H9 (cell line): ENCODE measurements at regions not wholly inside any gene's neighbourhood (a gene's known extent, or its start where the extent isn't known, plus 50 kb on each side); places are given as distances from the start of the nearest gene placed in this dataset.

Experiments
- DNase-seq: peaks from one replicate; pipeline ENCODE4 v3.0.0-alpha.2; 2017
- H2AFZ ChIP-seq: one replicate; pipeline ENCODE4 v1.6.1; 2013; ENCODE audit warnings: mild to moderate bottlenecking, low read length, control low read depth, moderate library complexity
- H2AK5ac ChIP-seq: 2 replicates; pipeline ENCODE4 v1.6.1; 2013; ENCODE audit warnings: low read length, control low read depth, mixed read lengths; ENCODE audit not compliant: insufficient read length
- H2BK120ac ChIP-seq: one replicate; pipeline ENCODE4 v1.6.1; 2013; ENCODE audit warnings: low read depth, mild to moderate bottlenecking, low read length, control low read depth, inconsistent platforms; ENCODE audit not compliant: poor library complexity, severe bottlenecking
- H2BK12ac ChIP-seq: 2 replicates; pipeline ENCODE4 v1.6.1; 2013; ENCODE audit warnings: low read length, control low read depth, mixed read lengths, low read depth; ENCODE audit not compliant: insufficient read length
- H2BK15ac ChIP-seq: 2 replicates; pipeline ENCODE4 v1.6.1; 2013; ENCODE audit warnings: low read depth, low read length, control low read depth
- H2BK20ac ChIP-seq: one replicate; pipeline ENCODE4 v1.6.1; 2013; ENCODE audit warnings: low read depth, mild to moderate bottlenecking, low read length, control low read depth, inconsistent platforms; ENCODE audit not compliant: poor library complexity, severe bottlenecking
- H2BK5ac ChIP-seq: 2 replicates; pipeline ENCODE4 v1.6.1; 2013; ENCODE audit warnings: low read length, control low read depth, mixed read lengths; ENCODE audit not compliant: insufficient read length
- H3K14ac ChIP-seq: 2 replicates; pipeline ENCODE4 v1.6.1; 2013; ENCODE audit warnings: low read length, control low read depth; ENCODE audit not compliant: insufficient read depth
- H3K18ac ChIP-seq: 2 replicates; pipeline ENCODE4 v1.6.1; 2013; ENCODE audit warnings: low read depth, mild to moderate bottlenecking, mixed read lengths, low read length, control low read depth; ENCODE audit not compliant: insufficient read length
- H3K23ac ChIP-seq: 2 replicates; pipeline ENCODE4 v1.6.1; 2013; ENCODE audit warnings: low read length, control low read depth, mixed read lengths, low read depth; ENCODE audit not compliant: insufficient read length
- H3K23me2 ChIP-seq: 2 replicates; pipeline ENCODE4 v1.6.1; 2013; ENCODE audit warnings: low read depth, mild to moderate bottlenecking, mixed read lengths, low read length, control low read depth; ENCODE audit not compliant: insufficient read length, poor library complexity, severe bottlenecking
- H3K27ac ChIP-seq: 2 replicates; pipeline ENCODE4 v1.5.1; 2013; ENCODE audit warnings: low read length, control low read depth, mixed read lengths, low read depth; ENCODE audit not compliant: insufficient read length
- H3K27me3 ChIP-seq: 2 replicates; pipeline ENCODE4 v1.6.1; 2013; ENCODE audit warnings: low read length, control low read depth, inconsistent platforms; ENCODE audit not compliant: insufficient read depth
- H3K4ac ChIP-seq: 2 replicates; pipeline ENCODE4 v1.6.1; 2013; ENCODE audit warnings: low read depth, mild to moderate bottlenecking, control low read depth, inconsistent platforms, low read length, moderate library complexity
- H3K4me1 ChIP-seq: 2 replicates; pipeline ENCODE4 v1.6.1; 2013; ENCODE audit warnings: low read length, control low read depth, inconsistent platforms; ENCODE audit not compliant: insufficient read depth
- H3K4me2 ChIP-seq: 2 replicates; pipeline ENCODE4 v1.6.1; 2013; ENCODE audit warnings: low read length, control low read depth, mixed read lengths; ENCODE audit not compliant: insufficient read length, insufficient read depth
- H3K56ac ChIP-seq: 2 replicates; pipeline ENCODE4 v1.6.1; 2013; ENCODE audit warnings: low read depth, mild to moderate bottlenecking, mixed read lengths, low read length, control low read depth; ENCODE audit not compliant: insufficient read length
- H3K79me1 ChIP-seq: 2 replicates; pipeline ENCODE4 v1.6.1; 2013; ENCODE audit warnings: low read depth, mild to moderate bottlenecking, moderate library complexity, low read length, control low read depth, inconsistent platforms; ENCODE audit not compliant: insufficient read depth, poor library complexity, severe bottlenecking
- H3K79me2 ChIP-seq: 2 replicates; pipeline ENCODE4 v1.6.1; 2013; ENCODE audit warnings: low read length, control low read depth, inconsistent platforms; ENCODE audit not compliant: insufficient read depth
- H3K9ac ChIP-seq: 2 replicates; pipeline ENCODE4 v1.6.1; 2013; ENCODE audit warnings: low read length, control low read depth, mixed read lengths; ENCODE audit not compliant: insufficient read length; ENCODE audit errors: extremely low read depth
- H3K9me3 ChIP-seq: one replicate; pipeline ENCODE4 v1.6.1; 2013; ENCODE audit warnings: low read depth, low read length, inconsistent platforms; ENCODE audit not compliant: control insufficient read depth
- H3T11ph ChIP-seq: one replicate; pipeline ENCODE4 v1.6.1; 2013; ENCODE audit warnings: mild to moderate bottlenecking, low read length, control low read depth, inconsistent platforms
- H4K20me1 ChIP-seq: one replicate; pipeline ENCODE4 v1.6.1; 2013; ENCODE audit not compliant: control insufficient read depth, insufficient read length, insufficient read depth
- H4K5ac ChIP-seq: 2 replicates; pipeline ENCODE4 v1.6.1; 2013; ENCODE audit warnings: low read depth, mild to moderate bottlenecking, mixed read lengths, low read length, control low read depth; ENCODE audit not compliant: insufficient read length
- H4K8ac ChIP-seq: replicated peaks from 2 replicates; pipeline ENCODE4 v1.6.1; 2013; ENCODE audit warnings: low read length, control low read depth, mixed read lengths, low read depth; ENCODE audit not compliant: insufficient read length
- H4K91ac ChIP-seq: 2 replicates; pipeline ENCODE4 v1.6.1; 2013; ENCODE audit warnings: low read depth, mild to moderate bottlenecking, moderate library complexity, mixed read lengths, low read length, control low read depth; ENCODE audit not compliant: insufficient read length
- H3K27ac Mint-ChIP-seq, 3 experiments: 2 replicates in 2 of 3; 3 replicates in 1 of 3; pipeline ENCODE4 v1.8.0; 2020 to 2021; ENCODE audit warnings: mixed read lengths in 3 of 3, mild to moderate bottlenecking in 1 of 3, moderate library complexity in 1 of 3
- H3K27me3 Mint-ChIP-seq: 2 replicates; pipeline ENCODE4 v1.8.0; 2021; ENCODE audit warnings: low read depth, mild to moderate bottlenecking, moderate library complexity, mixed read lengths
- H3K36me3 Mint-ChIP-seq, 3 experiments: 2 replicates in 2 of 3; 3 replicates in 1 of 3; pipeline ENCODE4 v1.8.0; 2020 to 2021; ENCODE audit warnings: low read depth in 3 of 3, mixed read lengths in 3 of 3; ENCODE audit not compliant: insufficient read depth in 1 of 3
- H3K4me1 Mint-ChIP-seq, 2 experiments: 2 replicates each; pipeline ENCODE4 v1.8.0; 2020; ENCODE audit warnings: mixed read lengths in 2 of 2
- H3K4me3 Mint-ChIP-seq, 2 experiments: 2 replicates in 1 of 2; 3 replicates in 1 of 2; pipeline ENCODE4 v1.8.0; 2020 to 2021; ENCODE audit warnings: mild to moderate bottlenecking in 2 of 2, mixed read lengths in 2 of 2, moderate library complexity in 1 of 2
- H3K9me3 Mint-ChIP-seq, 2 experiments: 2 replicates in 1 of 2; 3 replicates in 1 of 2; pipeline ENCODE4 v1.8.0; 2020; ENCODE audit warnings: mild to moderate bottlenecking in 2 of 2, mixed read lengths in 2 of 2, moderate library complexity in 1 of 2
- CTCF ChIP-seq: fragments of 200-600 bp; sonication (generic); conservative IDR thresholded peaks from 3 replicates; pipeline ENCODE4 v1.8.0; 2021; ENCODE audit warnings: antibody characterized with exemption, mild to moderate bottlenecking
- WGBS: extraction: QIAGEN DNeasy Blood & Tissue Kit; methylation state at CpG from one replicate; pipeline ENCODE4 v1.1.7; 2013; ENCODE audit warnings: missing lambda C conversion rate, low lambda C conversion rate, mixed read lengths; ENCODE audit not compliant: insufficient read length; ENCODE audit errors: extremely low coverage; 5-methylcytosine and 5-hydroxymethylcytosine counted together

DNA sequence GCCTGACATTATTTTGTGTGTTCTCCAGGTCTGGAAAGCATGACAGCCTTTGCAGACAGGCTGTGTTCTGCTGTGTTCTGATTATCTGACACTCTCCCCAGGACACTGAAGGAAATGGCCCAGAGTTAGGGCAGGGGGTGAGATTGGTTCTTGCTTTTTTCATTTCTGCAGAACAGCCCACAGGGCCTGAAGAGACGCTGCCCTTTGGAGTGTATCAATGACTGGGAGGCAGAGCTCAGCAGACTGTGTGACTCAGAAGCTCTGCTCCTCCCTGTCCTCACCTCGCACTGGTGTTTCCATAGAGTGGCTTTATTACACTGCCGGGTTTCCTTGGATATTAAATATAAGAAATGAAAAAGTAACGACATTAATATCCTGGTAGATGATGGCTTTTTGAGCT, 523.6 kb downstream of the NTRK3 start:
- Histone ChIP-seq H3K4ac (no peak overlapping the region), H3K4me2 (no peak overlapping the region), H4K5ac (no peak overlapping the region), H3T11ph (no peak overlapping the region), H3K23me2 (no peaks in the 10 kb centered on the region), H3K27ac (no peak overlapping the region), H2BK15ac (no peak overlapping the region), H2BK120ac (no peak overlapping the region), H3K23ac (no peak overlapping the region), H2BK12ac (no peak overlapping the region), H3K18ac (no peak overlapping the region), H2BK5ac (no peak overlapping the region), H3K79me1 (no peaks in the 10 kb centered on the region), H4K20me1 (no peaks in the 10 kb centered on the region), H3K9me3 (no peaks in the 10 kb centered on the region), H2AFZ (no peak overlapping the region), H3K79me2 (no peaks in the 10 kb centered on the region), H3K56ac (no peak overlapping the region), H2BK20ac (no peak overlapping the region), H3K9ac (no peak overlapping the region), H3K4me1 (no peaks in the 10 kb centered on the region), H3K27me3 (no peaks in the 10 kb centered on the region), H4K8ac (no peak overlapping the region), H4K91ac (no peak overlapping the region), H2AK5ac (no peak overlapping the region), H3K14ac (no peak overlapping the region)
- Mint-ChIP-seq H3K4me3 (no peak overlapping the region), H3K36me3 (peaks cover 0 to 1% (median 0%) of the 10 kb centered on the region in 3 experiments; a peak in 1 of 7 replicates), H3K27me3 (no peaks in the 10 kb centered on the region; the same call in none of the 2 replicates), H3K9me3 (no peaks in the 10 kb centered on the region), H3K4me1 (peaks cover 0 to 2% of the 10 kb centered on the region in 2 experiments; a peak in 1 of 4 replicates), H3K27ac (no peak overlapping the region)
- TF ChIP-seq CTCF = no peak
- no peak for DNase-seq
- no CpG with 5 or more reads among the region's 4 CpGs for WGBS
